AG04450 (cell line): ENCODE measurements at regions not wholly inside any gene's neighbourhood (a gene's known extent, or its start where the extent isn't known, plus 50 kb on each side); places are given as distances from the start of the nearest gene placed in this dataset.
"Not testable (repeated sequence)": the region's sequence is repeated elsewhere in the genome, so short reads cannot be mapped to it uniquely, and the experiment has no call there.

Experiments used
- CTCF ChIA-PET: fragments of 300-600, 350-600 bp; formaldehyde crosslinking; extraction: SDS; loops from one replicate; lab custom pipeline; 2022; ENCODE audit warnings: antibody characterized with exemption, inconsistent platforms; lab: Charles Lee
- POLR2A ChIA-PET: fragments of 350-600 bp; formaldehyde crosslinking; extraction: SDS; loops from one replicate; lab custom pipeline; 2021; ENCODE audit warnings: antibody characterized with exemption, inconsistent platforms; lab: Yijun Ruan, JAX
- DNase-seq: peaks from one replicate; pipeline ENCODE4 v3.0.0-alpha.2; 2011; ENCODE audit warnings: low read depth, low spot score
- H3K27ac ChIP-seq: one replicate; pipeline ENCODE4 v1.5.1; 2012; ENCODE audit warnings: low read depth, low read length, control low read depth
- H3K27me3 ChIP-seq: one replicate; pipeline ENCODE4 v1.6.0; 2012; ENCODE audit warnings: low read length; ENCODE audit not compliant: control insufficient read depth, insufficient read depth
- H3K4me3 ChIP-seq: 2 replicates; pipeline ENCODE4 v1.5.1; 2011; ENCODE audit warnings: mild to moderate bottlenecking, low read depth, low read length, control low read depth
- H3K9me3 ChIP-seq: 2 replicates; pipeline ENCODE4 v1.5.1; 2012; ENCODE audit warnings: low read length; ENCODE audit not compliant: control insufficient read depth, insufficient read depth

GRCh38 chr13:18322821-18323220 is 858.8 kb downstream of the TUBA3C start:
- POLR2A ChIA-PET, CTCF ChIA-PET, H3K27me3 ChIP-seq, H3K4me3 ChIP-seq, H3K27ac ChIP-seq, DNase-seq: not testable (repeated sequence)
- H3K9me3 ChIP-seq = peaks cover 15% of the 10 kb centered on the region

GRCh38 chr13:18319653-18320052 is 862.0 kb downstream of the TUBA3C start:
- H3K27ac ChIP-seq, H3K27me3 ChIP-seq, H3K4me3 ChIP-seq, CTCF ChIA-PET, POLR2A ChIA-PET, DNase-seq: not testable (repeated sequence)
- peaks cover 15% of the 10 kb centered on the region for H3K9me3 ChIP-seq

GRCh38 chr13:18303240-18303813 is 878.3 kb downstream of the TUBA3C start:
- DNase-seq, CTCF ChIA-PET, H3K27ac ChIP-seq, H3K4me3 ChIP-seq, H3K27me3 ChIP-seq, POLR2A ChIA-PET: not testable (repeated sequence)
- H3K9me3 ChIP-seq = peaks cover 12% of the 10 kb centered on the region

- H3K27me3 ChIP-seq, DNase-seq, CTCF ChIA-PET, H3K27ac ChIP-seq, POLR2A ChIA-PET, H3K9me3 ChIP-seq, H3K4me3 ChIP-seq: not testable (repeated sequence)
Observed at GRCh38 chr13:18300968-18301367, 880.7 kb downstream of the TUBA3C start.

- H3K27ac ChIP-seq, POLR2A ChIA-PET, H3K4me3 ChIP-seq, H3K9me3 ChIP-seq, DNase-seq, CTCF ChIA-PET, H3K27me3 ChIP-seq: not testable (repeated sequence)
Observed at GRCh38 chr13:18297359-18297758, 884.3 kb downstream of the TUBA3C start.

- DNase-seq, H3K27me3 ChIP-seq, POLR2A ChIA-PET, H3K9me3 ChIP-seq, H3K4me3 ChIP-seq, H3K27ac ChIP-seq, CTCF ChIA-PET: not testable (repeated sequence)
Observed at GRCh38 chr13:18296617-18297016, 885.0 kb downstream of the TUBA3C start.

GRCh38 chr13:18294311-18294710 is 887.3 kb downstream of the TUBA3C start:
- H3K27ac ChIP-seq, H3K9me3 ChIP-seq, H3K4me3 ChIP-seq, POLR2A ChIA-PET, DNase-seq, H3K27me3 ChIP-seq, CTCF ChIA-PET: not testable (repeated sequence)

GRCh38 chr13:18286848-18287247 is 894.8 kb downstream of the TUBA3C start:
- H3K27ac ChIP-seq, CTCF ChIA-PET, DNase-seq, H3K4me3 ChIP-seq, H3K27me3 ChIP-seq, H3K9me3 ChIP-seq, POLR2A ChIA-PET: not testable (repeated sequence)

- H3K4me3 ChIP-seq, CTCF ChIA-PET, POLR2A ChIA-PET, DNase-seq, H3K27ac ChIP-seq, H3K27me3 ChIP-seq, H3K9me3 ChIP-seq: not testable (repeated sequence)
Observed at GRCh38 chr13:18285663-18286062, 896.0 kb downstream of the TUBA3C start.

GRCh38 chr13:18284040-18284439 is 897.6 kb downstream of the TUBA3C start:
- POLR2A ChIA-PET, DNase-seq, CTCF ChIA-PET: not testable (repeated sequence)

GRCh38 chr13:18281829-18282597 is 899.6 kb downstream of the TUBA3C start:
- H3K9me3 ChIP-seq = peaks cover 17% of the 10 kb centered on the region
- CTCF ChIA-PET, DNase-seq, POLR2A ChIA-PET, H3K27me3 ChIP-seq, H3K27ac ChIP-seq, H3K4me3 ChIP-seq: not testable (repeated sequence)

More at GRCh38 chr13:18284040-18284439, 897.6 kb downstream of the TUBA3C start:
- not testable (repeated sequence) for H3K4me3 ChIP-seq, H3K27me3 ChIP-seq, H3K27ac ChIP-seq, H3K9me3 ChIP-seq
